ENCODE measurements at regions not wholly inside any gene's neighbourhood (a gene's known extent, or its start where the extent isn't known, plus 50 kb on each side); places are given as distances from the start of the nearest gene placed in this dataset.
"Not testable (repeated sequence)": the region's sequence is repeated elsewhere in the genome, so short reads cannot be mapped to it uniquely, and the experiment has no call there.

DNA sequence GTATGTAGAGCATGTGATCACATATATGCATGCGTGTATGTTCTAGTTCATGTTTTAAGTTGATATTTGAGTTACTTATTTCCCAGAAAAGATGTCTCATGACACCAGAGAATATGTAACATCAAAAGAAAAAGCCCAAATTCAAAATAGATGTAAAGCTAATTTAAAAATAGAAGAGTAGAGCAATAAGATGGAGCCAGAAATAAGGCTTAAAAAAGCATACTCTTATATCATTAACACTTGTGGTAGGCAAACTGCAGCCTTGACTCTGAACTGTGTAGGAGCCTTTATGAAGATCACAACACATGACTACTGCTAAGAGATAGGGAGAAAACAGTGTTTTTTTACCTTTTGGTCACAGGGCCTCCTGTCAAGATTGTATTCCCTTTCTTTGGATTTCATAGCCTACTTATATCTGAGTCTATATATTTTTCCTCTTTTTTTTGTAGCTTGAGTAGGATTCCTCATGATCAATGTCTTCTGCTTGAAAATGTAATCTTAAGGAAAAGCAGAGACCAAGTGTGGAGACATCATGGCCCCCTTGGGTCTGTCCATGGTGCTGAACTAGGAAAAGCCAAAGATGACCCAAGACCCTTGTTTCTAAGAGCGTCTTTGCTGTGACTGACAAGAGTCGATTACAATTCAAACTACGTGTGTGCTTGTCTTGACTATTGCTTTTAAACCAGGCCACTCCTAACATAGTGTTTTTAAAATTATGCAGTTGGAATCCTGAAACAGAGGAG is 390.4 kb downstream of the SHISA9 start:
- no peak for DNase-seq

DNA sequence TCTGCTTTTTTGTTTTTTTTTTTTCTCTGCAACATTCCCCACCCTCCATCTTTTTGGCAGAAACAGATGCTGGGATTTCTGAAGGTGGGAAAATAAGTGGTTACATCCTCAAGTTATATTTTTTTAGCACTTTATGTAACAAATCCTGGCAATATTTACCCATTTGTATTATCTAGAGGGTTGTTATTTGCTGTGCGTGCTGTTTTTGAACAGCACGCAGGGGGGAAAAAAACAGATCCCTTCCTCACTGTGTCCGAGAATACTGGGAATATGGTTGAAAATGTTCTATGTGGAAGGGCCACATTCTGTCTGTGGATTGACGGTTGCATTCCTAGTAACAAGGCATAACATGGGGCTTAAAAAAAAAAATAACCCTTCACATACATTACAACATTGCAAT is 394.8 kb downstream of the SHISA9 start:
- DNase-seq: no peak

DNA sequence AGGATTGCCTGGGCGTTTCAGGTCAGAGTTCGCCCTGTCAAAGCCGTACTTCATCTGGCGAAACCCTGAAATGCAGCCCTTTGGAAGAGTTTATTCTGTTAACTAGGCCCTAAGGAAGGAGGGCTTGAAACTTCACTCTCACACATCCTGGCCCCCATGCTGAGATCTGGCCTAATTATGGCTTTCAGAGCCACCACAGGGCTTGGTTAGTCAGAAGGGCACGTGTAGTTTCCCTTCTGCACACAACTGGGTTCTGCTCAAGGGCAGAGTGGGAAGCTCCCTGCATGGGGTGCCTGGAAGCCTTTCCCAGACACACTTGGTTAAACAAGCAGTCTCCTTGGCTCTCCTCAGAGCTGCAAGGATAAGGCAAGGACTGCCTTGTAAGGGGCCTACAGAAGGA is 397.3 kb downstream of the SHISA9 start:
- DNase-seq: no peak

DNA sequence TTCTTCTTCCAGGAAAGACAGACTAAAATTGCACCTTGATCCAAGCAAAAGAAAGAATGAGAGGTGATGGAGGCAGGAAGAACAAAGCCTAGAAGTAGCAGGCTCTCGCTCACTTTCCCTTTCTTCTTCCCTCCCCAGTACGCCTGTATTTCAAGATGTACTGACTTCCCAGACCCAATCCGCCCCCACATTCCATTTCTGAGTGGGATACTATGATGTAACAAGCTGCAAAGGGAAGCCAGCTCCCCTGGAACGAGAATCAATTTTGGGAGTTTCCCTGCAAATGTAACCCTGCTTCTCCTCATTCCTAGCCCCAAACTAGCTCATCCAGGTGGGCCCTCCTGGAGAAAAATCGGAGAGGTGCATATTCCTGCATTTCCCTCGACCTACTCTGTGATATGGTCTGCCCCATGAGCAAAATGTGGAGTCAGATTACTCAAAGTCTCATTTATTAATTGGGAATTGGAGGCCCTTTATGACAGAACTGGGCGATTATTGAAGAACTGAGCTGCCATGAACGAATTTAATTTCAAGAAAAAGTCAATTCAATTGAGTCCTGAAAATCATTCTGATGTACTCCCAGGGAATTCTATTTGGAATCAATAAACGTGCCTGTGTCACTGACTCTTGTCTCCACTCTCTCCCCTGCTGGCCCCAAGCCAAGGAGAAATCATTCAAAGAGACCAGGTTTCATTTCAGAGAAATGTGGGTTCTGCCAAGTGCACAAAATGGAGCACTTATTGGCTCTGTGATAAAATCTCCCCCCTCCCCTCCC is 398.9 kb downstream of the SHISA9 start:
- DNase-seq: no peak

DNA sequence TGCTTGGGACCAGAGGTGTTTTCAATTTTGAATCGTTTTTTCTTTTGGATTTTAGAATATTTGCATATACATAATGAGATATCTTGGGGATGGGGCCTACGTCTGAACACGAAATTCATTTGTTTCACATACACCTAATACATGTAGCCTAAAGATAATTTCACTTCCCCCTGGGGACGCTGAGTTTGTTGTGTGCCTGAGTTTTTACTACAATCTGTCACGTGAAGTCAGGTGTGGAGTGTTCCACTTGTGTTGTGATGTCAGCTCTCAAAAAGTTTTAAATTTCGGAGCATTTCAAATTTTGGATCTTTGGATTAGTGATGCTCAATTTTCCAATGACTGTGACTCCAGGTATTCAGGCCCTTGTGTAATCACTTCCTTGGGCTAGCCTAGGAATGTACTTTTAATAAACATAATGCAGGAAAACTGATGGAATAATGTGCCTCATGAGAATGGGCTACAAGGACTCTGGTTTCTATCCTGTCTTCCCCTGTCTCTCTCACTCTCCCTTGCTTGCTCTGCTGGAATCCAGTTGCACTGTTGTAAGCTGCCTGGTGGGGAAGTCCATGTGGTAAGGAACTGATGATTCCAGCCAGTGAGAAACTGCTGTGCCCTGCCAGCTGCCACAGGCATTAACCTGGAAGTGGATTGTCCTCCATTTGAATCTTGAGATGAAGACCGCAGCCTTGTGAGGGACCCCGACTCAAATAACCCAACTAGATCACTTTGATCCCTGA is 403.8 kb downstream of the SHISA9 start:
- DNase-seq: no peak

DNA sequence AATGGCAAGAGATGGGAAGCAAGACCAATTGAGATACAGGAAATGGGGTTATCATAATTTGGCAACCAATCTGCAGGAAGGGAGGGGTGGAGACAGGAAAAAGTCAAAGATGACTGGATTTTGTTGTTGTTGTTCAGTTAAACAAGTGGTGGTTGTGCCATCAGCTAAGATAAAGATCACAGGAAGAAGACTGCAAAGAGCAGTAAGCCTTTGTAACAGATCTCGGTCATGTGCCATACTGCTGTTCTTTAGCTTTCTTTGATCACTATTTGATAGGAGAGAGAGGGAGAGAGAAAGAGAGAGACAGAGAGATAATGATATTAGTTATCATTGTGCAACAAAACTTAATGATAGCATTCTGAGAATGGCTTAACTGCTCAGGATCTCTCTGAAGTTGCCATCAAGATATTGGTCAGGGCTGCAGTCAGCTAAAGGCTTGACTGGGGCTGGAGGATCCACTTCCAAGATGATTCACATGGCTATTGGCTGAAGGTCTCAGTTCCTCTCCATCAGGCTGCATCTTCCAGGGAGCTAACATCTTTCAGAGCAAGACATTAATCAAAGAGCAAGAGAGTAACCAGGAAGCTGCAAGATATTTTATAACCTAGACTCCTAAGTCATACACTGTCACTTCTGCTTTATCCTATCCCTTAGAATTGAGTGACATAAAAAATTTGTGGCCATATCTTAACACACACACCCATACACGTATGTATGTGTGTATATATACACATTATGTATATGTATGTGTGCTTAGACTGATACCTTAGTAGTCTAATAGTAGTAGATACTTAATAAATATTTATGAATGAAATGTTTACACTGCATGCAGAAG is 405.0 kb downstream of the SHISA9 start:
- no peak for DNase-seq

DNA sequence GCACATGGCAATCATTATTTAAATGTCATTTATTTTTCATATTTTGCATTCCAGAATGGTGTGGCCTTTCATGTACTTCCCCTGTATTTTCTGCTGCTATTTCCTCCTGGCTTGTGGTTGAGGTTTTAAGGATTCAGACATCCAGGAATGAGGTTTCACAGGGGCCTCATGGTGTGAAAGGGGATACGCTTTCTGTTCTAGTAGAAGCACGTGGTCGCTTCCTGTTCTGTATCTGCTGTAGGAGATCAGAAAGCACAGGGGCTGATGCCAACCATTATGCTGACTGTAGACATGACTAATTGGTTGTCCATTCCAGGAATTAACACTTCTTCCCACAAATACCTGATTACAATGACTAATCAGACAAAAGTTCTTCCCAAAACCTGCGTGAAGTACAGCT is 405.9 kb downstream of the SHISA9 start:
- no peak for DNase-seq

DNA sequence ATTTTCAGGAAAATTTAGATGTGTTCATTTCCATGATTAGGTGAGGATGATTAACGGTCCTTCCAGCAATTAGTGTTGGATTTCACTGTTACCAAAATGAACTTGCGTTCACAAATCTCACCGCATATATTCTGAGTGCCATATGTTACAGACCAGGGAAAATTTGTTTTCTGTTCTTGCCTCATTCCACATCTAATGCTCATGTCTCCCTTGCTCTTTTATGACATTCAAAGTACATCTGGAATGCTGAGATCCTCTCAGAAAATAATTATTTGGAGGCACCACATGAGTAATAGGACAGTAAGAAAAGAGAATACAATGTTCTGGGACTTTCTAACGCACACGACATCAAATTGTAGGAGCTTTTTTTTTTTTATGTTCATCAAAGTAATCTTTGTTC is 406.5 kb downstream of the SHISA9 start:
- no peak for DNase-seq

DNA sequence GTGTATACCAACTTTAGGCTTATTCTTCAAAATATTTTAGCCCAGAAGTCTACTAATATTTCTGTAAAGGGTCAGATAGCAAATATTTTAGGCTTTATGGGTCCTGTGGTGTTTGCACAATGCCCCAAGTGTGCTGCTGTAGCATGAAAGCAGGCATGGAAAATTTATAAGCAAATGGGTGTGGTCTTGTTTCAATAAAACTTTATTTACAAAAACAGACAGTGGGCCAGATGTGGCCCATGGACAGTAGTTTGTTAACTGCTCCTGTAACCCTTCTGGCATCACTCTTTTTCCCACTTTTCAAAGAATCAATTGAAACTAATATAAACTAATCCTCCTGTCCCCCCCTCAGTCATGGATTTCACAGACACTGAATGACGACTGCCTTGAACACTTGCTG is 410.7 kb downstream of the SHISA9 start:
- no peak for DNase-seq

DNA sequence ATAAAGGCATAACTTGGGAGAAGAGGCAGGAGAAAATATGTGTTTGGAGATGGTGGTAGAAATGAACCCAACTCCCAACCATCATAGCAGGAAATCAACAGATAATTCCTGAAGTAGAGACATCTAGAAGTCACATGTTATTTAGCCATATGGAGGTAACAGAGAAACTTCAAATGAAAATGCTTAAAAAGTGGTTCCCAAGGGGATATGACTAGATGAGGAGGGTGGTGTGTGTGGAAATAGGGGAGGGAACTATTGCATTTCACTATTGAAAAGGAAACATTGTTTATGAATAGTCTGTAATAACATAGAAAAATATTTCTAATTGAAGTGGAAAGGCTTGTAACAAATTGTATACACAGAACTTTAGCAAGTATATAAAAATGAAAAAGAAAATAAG is 412.0 kb downstream of the SHISA9 start:
- DNase-seq: no peak

DNA sequence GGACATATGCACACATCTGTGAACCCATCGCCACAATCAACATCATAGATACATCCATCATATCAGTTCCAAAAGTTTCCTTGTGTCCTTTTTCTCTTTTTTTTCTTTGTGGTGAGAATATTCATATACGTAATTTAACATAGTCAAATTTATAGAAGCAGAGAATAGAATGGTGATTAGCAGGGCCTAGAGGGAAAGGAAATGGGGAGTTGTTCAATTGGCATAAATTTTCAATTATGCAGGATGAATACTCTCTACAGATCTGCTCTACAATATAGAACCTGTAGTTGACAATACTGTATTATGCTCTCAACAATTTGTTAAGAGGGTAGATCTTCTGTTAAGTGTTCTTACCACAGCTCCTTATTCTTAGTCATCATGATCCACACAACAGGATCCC is 413.2 kb downstream of the SHISA9 start:
- no peak for DNase-seq

DNA sequence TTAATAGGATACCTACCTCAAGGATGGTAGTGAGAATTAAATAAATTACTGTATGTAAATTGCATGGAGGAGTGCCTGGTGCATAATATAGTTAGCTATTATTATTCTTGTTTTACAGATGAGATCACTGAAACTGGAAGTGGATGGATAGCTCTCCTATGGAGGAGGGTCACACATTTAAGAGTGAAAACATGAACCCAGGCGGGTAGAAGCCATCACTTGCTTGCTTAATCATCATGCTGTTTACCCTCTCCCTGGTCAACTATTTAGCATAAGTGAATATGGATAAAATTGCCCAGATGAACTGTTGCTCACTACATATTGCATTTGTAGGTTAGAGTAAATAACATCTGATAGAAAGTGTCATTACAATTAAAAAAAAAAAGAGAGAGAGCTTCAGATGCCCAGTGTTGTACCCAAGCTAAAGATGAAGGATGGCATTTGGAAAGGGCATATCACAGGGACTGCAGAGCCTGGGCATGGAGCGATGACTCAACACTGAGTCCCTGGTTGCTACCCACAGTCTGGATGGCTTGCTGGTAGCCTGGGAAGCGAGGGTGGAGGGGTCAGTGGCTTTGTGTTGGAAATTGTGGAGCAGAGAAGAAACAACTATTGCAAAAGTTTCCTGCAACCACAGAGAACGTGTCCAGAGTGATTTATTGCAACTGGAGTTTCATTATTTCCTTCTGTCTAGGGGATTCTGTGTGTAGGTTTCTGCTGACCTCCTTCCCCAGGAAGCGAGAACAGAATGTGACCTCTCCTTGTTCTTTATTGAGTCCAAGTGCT is 414.4 kb downstream of the SHISA9 start:
- DNase-seq: no peak

DNA sequence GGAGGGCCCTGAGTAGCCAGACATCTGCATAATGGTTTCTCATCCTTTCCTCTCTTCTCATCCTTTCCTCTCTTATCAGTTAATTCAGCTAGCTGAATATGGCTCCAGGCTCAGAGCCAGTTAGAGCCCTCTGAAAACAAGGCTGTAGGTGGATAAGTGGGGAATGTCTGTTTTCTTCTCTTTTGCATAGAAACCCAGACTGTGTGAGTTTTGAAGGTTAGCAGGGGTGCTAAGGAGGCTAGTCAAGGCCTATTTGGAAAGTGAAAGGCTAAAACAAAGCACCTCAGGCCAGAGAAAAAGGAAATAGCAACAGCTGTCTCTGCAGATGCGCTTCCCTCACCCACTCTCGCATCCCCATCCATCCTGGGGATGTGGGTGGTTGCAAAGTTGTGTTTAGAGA is 420.9 kb downstream of the SHISA9 start:
- no peak for DNase-seq

DNA sequence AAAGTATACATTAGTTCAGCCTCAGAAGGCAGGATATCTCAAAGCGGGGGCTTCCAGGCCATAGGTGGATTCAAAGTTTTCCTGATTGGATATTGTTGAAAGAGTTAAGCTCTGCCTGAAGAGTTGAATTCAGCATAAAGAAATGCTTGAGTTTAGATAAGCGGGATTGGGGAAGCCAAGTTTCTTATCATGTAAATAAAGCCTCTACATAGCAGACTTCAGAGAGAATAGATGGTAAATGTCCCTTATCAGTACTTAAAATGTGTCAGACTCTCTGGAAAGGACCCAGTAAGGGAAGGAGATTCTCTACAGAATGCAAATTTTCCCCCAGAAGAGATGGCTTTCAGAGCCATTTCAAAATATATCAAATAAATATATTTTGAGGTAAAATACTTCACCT is 423.5 kb downstream of the SHISA9 start:
- no peak for DNase-seq

DNA sequence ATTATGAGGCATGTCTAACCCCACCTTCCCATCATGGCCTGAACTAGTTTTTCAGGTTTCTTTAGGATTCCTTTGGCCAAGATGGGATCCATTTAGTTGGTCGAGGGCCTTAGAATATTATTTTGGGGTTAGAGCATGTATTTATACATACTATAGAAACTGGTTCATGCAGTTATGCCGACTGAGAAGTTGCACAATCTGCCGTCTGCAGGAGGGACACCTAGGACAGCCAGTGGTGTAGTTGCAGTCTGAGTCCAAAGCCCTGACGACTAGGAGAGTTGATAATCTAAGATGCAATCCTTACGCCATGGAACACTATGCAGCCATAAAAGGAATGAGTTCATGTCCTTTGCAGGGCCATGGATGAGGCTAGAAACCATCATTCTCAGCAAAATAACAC is 424.0 kb downstream of the SHISA9 start:
- DNase-seq: no peak

DNA sequence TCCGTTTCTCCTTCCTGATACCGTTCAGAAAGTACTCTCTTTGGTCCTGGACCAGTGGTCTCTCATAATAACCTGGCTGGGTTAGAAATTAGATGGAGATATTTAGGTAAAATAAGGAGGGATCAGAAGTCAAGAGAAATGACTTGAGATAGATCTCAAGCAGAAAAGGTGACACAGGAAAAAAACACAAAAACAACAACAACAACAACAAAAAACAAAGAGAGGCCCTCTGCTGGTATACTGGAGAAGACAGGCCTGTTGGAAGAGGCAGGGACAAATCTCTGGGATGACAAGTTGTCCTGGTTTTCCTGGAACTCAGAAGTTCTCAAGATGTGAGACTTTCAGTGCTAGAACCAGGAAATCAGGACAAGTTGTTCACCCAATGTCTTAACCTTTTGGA is 430.5 kb downstream of the SHISA9 start:
- no peak for DNase-seq

DNA sequence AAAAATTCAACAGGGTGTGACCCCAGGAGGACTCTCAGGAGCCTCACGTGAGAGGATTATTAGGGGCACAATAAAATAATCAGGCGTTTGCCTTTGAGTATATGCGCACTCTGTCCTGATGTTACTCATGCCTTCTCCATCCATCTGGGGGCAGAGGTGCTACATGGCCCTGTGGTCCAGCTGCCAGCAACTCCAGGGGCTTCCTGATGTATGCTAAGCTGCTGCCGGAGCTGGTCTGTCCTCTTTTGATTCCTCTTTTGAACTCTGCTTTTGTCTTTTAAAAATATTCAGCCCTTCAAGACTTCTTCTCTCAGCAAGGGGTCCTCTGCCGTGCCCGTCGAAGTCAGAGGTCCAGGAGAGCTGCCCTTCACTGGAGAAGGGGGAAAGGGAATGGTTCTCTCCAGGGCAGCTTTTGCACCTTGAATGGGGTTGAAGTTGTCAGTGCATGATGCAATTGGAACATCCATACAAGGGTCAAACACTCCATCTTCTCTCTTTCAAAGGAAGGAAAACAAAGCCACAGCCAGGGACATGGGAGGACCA is 431.4 kb downstream of the SHISA9 start:
- DNase-seq: no peak

DNA sequence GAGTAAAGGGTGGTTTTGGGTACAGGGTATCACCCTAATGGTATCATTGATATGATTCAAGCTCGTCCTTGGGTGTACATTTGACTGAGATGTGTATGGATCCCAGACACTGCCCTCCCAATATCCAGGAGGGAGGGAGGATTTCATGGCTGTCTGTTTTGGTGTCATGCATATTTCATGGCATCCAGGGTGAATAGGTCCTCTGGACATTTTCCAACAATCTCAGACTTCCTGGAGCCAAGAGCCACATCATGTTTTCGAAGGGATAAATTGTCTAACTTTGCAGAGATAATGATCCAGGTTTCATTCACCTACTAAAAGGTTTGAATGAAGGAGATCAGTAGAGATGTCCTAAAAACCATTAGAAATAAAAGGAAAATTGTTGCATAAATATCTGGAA is 431.9 kb downstream of the SHISA9 start:
- no peak for DNase-seq

DNA sequence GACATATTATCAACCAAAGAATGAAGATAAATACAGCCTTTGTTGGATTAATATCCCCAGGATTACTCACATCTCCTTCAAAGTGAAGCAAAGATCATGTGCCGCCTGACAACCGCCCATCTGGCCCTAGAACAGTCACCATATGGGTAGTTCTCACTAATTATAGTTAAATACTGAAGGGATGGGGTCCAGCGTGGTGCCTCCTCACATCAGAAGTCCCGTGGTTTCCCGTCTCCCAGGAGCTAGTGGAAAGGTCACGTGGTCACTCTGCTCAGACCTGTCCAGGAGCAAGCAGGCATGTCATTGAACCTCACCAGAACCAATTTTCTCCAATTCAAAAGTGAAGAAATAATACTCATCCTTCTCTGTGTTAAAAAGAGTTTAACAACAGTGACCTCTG is 434.5 kb downstream of the SHISA9 start:
- DNase-seq: no peak

DNA sequence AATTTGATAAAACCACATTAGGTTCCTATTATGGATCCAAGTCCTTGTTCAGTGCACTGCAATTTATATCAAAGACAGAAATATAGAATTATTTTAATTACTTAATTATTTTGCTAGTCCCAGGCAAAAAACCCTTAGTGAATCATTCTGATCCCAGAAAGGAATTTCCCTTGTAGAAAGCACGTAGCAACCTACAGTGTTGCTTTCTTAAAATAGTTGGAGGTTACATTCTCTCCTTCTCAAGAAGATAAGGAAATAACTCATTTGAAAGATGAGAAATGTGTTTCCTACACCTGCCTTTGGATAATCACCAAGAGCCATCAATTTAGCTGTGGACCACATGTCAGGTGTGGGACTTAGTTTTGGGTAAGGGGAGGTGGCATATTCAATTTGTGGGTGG is 434.9 kb downstream of the SHISA9 start:
- DNase-seq: no peak

DNA sequence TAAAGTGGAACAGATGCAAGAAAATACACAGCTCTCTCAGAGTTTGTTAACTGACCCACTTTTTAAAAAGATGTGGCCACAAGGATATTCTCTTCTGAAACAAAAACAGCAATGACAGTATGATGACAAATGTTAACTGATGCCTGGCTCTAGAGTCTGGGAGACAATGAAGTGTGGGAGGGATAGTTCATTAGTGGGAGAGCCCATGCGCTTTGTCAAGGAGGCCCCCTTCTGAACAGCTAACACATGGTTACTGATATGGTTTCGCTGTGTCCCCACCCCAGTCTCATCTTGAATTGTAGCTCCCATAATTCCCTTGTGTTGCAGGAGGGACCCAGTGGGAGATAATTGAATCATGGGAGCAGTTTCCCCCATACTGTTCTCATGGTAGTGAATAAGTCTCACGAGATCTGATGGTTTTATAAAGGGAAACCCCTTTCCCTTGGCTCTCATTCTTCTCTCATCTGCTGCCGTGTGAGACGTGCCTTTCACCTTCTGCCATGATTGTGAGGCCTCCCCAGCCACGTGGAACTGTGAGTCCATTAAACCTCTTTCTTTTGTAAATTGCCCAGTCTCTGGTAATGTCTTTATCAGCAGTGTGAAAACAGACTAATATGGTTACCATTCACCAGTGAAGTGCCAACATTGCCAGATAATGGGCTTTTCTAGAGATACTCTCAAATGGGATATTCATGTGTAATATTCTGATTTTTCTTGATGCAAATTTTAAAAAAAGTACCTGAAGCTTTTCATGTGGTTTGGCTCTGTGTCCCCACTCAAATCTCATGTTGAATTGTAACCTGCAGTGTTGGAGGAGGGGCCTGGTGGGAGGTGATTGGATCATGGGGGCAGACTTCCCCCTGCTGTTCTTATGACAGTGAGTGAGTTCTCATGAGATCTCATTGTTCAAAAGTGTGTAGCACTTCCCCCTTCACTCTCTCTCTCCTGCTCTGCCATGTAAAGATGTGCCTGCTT is 435.8 kb downstream of the SHISA9 start:
- not testable (repeated sequence) for DNase-seq

All from NCI-H748 treated with DMSO at 0.1 percent for 48 hours (cell line).